Left hindlimb (tissue), 1 donor: ENCODE measurements at regions not wholly inside any gene's neighbourhood (a gene's known extent, or its start where the extent isn't known, plus 50 kb on each side); places are given as distances from the start of the nearest gene placed in this dataset.

Experiments
- DNase-seq: peaks from one replicate; pipeline ENCODE4 v3.0.0-alpha.2; 2018

- DNase-seq: no peak
Measured at GRCh38 chrX:4206941-4207340, 493.5 kb upstream of the PRKX start.

GRCh38 chrX:4197971-4198370 is 484.5 kb upstream of the PRKX start:
- no peak for DNase-seq

GRCh38 chrX:4193500-4194155 is 480.2 kb upstream of the PRKX start:
- no peak for DNase-seq

- DNase-seq: no peak
Measured at GRCh38 chrX:4186331-4186730, 472.9 kb upstream of the PRKX start.

GRCh38 chrX:4185086-4185485 is 471.6 kb upstream of the PRKX start:
- no peak for DNase-seq

DNA sequence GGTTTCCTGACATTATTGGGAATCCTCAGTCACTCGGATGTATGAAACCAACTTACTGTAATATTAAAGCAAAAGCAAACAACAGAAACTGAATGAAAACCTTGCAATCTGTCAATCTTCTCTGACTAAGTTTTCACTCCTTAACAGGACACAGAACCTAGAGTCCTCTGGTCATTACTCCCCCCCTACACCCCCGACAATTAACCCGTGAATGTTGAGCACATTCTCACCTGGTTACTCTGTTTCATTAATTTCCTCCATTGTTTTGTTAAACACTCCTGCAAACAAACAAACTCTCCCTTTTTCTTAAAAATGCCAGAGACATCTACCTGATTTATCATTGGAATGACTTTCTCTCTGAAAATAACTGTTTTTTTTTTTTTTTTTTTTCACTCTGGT is 469.0 kb upstream of the PRKX start:
- DNase-seq: no peak

GRCh38 chrX:4181782-4182407 is 468.4 kb upstream of the PRKX start:
- no peak for DNase-seq

DNA sequence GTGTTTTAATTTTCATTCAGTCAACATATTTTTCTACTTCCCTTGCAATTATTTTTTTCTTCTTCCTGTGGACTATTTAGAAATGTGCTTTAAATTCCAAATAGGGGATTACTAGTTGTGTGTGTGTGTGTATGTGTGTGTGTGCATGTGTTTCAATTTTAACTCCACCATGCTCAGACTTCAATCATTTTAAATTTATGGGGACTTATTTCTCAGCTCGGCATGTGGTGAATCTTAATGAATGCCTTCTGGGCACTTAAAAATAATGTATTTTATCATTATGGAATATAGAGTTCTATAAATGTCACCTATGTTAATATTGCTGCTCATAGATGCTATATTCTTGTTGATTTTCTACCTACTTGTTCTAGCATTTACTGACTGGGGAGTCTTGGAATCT is 465.6 kb upstream of the PRKX start:
- DNase-seq: no peak

DNA sequence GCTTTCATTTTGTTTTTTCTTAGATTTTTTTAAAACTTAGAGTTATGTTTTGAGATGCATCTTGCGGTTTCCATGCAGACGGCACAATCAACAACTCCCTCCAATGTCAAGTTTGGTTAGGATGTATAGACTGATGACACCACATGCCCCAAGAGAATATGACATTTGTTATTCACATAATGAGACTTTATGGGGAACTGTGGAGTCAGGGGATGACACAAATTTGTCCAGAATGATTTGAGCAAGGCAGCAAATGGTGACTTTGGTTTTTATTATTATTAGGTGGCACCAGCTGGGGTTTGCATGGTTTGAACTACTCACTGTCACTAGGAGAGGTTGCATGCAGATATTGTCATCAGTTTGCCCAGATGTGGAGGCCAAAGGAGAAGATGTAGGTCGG is 461.8 kb upstream of the PRKX start:
- no peak for DNase-seq

DNA sequence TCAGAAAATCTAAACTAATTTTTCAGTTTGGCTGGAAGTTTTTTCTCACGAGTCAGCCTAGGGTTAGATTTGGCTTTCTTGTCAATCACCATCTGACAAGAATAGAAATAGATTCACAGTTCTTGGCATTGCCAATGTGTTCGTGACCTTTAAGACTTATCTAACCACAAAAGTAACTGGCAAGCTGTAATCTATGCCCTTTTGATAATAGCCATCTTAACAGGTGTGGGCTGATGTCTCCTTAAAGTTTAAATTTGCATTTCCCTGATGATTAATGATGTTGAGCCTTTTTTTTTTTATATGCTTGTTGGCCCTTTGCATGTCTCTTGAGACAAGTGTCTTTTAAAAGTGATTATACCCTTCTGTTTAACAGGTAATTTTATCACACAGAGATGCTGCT is 460.3 kb upstream of the PRKX start:
- no peak for DNase-seq

- DNase-seq: no peak
Measured at GRCh38 chrX:4151798-4152197, 438.3 kb upstream of the PRKX start.

GRCh38 chrX:4150259-4150658 is 436.8 kb upstream of the PRKX start:
- DNase-seq: no peak

DNA sequence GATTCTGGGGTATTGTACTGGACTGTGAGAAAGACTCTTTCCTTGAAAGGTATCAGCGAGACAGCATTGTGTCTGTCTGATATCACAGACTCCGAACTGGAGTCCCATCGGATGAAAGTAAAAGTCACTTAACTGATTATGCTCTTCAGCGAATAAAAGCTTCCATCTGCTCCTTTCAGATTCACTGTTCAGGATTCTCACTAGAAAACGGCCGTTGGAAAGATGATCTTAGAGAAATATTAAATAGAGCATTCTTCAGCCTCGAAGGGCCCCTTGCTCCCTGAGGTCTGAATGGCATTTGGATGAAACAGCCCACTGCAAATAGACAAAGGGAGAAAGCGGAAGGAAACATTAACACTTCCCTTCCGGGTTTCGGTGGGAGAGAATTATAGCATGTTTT is 416.2 kb upstream of the PRKX start:
- DNase-seq: no peak

DNA sequence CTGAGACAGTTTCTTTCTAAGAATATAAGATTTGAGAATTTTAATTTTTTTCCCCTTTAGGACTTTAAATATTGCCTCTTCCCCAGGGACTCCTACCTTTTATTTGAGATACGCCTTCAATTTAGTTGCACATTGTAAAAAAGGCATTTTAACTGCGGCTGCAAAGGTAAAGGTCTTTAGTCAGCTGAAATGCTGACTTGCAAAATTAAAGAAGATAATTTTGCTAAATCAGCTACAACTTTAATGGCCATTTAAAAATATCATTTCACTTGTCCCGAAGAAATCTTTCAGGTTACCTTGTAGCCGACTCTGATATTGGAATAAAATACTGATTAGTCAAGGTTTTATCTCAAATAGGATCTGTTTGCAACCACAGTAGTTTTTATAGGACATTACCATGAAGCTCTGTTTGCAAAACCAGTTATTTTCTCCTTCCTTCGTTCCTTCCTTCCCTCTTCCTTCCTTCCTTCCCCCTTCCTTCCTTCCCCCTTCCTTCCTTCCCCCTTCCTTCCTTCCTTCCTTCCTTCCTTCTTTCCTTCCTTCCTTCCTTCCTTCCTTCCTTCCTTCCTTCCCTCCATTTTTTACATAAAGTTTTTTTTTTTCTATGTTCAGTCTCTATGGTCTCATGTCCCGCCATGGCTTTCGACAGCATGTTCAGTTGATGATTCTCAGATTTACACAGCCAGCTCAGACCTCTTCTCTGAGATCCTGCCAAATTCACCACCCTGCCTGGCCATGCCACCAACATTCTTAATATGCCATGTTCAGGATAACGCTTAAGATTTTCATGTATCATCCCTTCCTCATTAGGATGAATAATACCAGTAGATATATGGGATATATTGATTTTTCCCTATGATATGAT is 405.4 kb upstream of the PRKX start:
- no peak for DNase-seq

- DNase-seq: no peak
Measured at GRCh38 chrX:4110964-4111363, 397.5 kb upstream of the PRKX start.

DNA sequence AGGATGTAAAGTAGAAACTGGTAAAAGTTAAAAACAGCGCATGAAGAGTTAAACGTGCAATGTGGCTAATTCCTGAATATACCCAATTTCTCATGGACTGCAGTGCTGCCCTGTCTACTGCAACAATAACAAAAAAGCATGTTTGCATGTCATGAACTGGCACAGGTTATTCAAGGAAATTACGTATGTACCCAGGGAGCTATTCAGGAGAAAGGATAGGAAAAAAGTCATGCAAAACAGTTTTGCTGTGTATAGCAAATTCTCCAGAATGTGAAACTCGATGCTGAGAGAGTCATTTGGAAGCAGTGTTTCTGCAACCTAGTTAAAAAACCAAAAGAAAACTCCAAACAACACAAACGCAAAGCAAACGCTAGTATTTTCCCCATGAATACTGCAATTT is 381.5 kb upstream of the PRKX start:
- no peak for DNase-seq

DNA sequence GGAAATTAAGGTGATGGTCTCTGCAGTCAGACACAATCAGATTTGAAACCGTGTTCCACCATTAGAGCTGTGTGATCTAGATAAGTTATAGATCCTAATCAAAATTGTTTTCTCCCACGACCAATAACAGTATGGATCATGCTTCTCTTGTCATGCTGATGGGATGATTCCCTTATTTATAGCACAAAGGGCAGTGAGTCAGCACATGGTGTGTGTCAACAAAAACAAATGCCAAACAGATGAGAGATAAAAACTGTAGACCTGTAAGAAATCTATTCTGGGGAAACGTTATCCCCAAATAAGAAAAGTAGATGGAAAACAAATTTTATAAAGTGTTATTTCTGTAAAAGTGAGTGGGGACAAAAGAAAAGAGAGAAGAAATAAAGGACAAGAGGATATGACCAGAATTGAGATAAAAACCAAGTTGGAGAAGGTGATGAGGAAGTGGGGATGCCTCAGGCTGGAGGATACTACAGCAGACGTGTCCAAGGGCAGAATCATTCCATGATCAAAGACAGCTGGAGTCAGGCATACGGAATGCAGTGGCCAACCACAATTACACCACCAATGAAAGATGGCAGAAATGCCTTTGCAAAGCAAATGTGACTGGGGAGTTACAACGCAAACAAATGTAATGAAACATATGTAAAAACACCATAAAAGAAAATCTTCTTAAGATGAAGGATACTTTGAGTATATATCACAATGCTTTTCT is 377.8 kb upstream of the PRKX start:
- DNase-seq: no peak

DNA sequence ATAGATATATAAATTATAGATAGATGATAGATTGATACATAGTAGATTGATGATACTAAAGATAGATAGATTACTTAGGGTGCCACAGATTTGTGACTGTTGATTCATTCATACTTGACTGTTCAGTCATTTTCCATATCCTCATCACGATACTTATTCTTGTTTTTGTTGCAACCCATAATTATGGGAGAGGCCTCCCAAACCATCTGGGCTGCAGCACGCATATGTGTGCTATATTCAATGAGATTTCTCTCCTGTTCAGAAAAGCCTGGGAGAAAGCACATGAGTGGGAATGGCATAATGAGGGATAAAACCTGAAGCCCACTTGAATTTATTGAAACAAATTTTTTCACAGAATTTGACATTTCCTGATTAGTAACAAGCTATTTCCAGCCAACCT is 346.4 kb upstream of the PRKX start:
- DNase-seq: no peak

DNA sequence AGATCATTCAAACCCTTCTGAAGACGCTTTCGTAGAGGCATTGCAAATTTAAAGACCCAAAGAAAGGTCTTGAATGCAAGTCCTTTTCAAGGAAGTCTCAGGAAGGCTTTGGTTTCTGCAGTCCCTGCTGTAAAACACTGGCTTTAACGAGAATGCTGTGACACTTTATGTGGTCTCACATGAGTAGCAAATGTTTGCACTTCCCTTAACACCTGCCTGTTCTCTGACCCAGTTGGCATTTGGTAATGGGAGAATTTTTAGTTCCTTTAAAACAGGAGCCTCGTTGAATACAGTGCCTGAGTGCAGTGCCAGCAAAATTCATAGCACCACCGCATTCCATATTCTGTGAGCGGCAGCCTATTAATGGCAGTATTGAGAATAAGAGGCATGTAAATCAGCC is 330.5 kb upstream of the PRKX start:
- no peak for DNase-seq

DNA sequence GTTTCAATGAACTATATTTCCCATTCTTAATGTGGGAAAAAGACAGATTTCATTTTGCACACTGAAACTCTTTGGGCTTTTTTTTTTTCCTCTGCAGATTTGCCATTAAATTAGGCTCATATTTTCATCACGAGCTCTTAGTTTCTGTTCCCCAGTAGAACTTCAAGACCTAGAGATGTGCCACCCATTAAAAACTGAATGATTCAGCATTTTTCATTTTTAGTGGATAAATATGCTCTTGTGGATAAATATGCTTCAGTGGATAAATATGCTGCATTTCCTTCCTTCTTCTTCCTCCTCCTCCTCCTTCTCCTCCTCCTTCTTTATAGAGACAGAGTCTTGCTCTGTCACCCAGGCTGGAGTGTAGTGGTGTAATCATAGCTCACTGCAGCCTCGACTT is 322.4 kb upstream of the PRKX start:
- no peak for DNase-seq

DNA sequence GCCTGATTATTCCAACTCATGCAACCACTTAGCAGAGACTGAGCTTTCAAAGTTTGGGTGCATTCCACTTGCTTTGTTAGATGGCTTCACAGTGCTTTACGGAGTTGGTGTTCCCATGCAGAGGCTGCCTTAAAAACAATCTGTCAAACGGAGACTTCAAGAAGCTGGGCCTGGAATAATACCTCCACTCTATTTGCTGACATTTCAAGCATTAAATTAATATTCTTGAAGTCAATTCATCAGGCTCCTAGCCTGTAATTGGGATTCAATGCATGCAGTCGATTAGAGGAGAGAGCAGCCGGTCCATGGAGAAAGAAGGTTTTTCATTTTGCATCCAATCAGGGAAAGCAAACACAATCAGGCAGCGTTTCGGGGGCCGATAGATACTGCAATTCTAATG is 314.7 kb upstream of the PRKX start:
- DNase-seq: no peak

GRCh38 chrX:4005281-4005680 is 291.8 kb upstream of the PRKX start:
- no peak for DNase-seq

GRCh38 chrX:4004822-4005221 is 291.4 kb upstream of the PRKX start:
- DNase-seq: no peak

DNA sequence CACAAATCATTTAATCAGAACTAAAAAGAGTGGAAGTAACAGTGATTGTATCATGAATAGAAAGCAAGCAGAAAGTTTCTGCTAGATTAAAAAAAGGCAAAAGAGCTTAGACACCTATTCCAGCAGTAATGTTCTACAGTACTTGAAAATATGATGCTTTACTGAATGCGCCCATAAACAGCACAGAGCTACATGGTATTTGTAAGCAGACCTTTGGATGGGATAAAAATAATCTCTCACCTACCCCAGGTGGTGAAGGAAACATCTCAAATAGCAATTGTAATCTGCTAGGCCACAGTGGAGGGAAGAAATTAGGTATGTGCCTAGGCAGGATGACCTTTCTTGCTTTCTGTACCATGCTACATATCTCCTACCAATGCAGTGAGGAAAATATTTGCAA is 280.9 kb upstream of the PRKX start:
- no peak for DNase-seq
